Hematopoietic multipotent progenitor cell treated with erythropoietin and hydrocortisone succinate and interleukin-3 and kit ligand, for 8 days (in vitro differentiated cells): ENCODE measurements at regions not wholly inside any gene's neighbourhood (a gene's known extent, or its start where the extent isn't known, plus 50 kb on each side); places are given as distances from the start of the nearest gene placed in this dataset.
"Not testable (repeated sequence)": the region's sequence is repeated elsewhere in the genome, so short reads cannot be mapped to it uniquely, and the experiment has no call there.

Experiments
- DNase-seq: peaks from one replicate; pipeline ENCODE4 v3.0.0-alpha.2; 2015

GRCh38 chrX:65610481-65610880 lies 57.0 kb upstream of the MSN start:
- no peak for DNase-seq

GRCh38 chrX:65610040-65610439 lies 57.4 kb upstream of the MSN start:
- peak; percentile 69 for DNase-seq

GRCh38 chrX:65609237-65609636 lies 58.2 kb upstream of the MSN start:
- DNase-seq = no peak

- no peak for DNase-seq
These were observed 59.4 kb upstream of the MSN start for GRCh38 chrX:65608026-65608425.

GRCh38 chrX:65607070-65607742 lies 60.2 kb upstream of the MSN start:
- no peak for DNase-seq

- DNase-seq = no peak
These were observed 65.3 kb upstream of the MSN start for GRCh38 chrX:65602221-65602560.

GRCh38 chrX:65601530-65602220 lies 65.8 kb upstream of the MSN start:
- DNase-seq = peak; percentile 19

- no peak for DNase-seq
These were observed 66.3 kb upstream of the MSN start for GRCh38 chrX:65601126-65601525.

GRCh38 chrX:65600106-65600505 lies 65.5 kb upstream of the LAS1L start:
- no peak for DNase-seq

GRCh38 chrX:65598559-65599147 lies 64.1 kb upstream of the LAS1L start:
- no peak for DNase-seq

- DNase-seq = peak; percentile 25
These were observed 61.9 kb upstream of the LAS1L start for GRCh38 chrX:65596270-65597034.

- DNase-seq = peak; percentile 95
These were observed 60.9 kb upstream of the LAS1L start for GRCh38 chrX:65595460-65595876.

GRCh38 chrX:65591206-65591605 lies 56.6 kb upstream of the LAS1L start:
- no peak for DNase-seq

GRCh38 chrX:65589304-65589703 lies 54.7 kb upstream of the LAS1L start:
- peak; percentile 13 for DNase-seq

- no peak for DNase-seq
These were observed 54.2 kb upstream of the LAS1L start for GRCh38 chrX:65588795-65589194.

- DNase-seq = peak; percentile 89
These were observed 53.3 kb upstream of the LAS1L start for GRCh38 chrX:65587616-65588526.

GRCh38 chrX:65586491-65586890 lies 51.9 kb upstream of the LAS1L start:
- no peak for DNase-seq

GRCh38 chrX:65585226-65585625 lies 50.6 kb upstream of the LAS1L start:
- DNase-seq = not testable (repeated sequence)
